Mammary epithelial cell (primary cell): ENCODE measurements at regions not wholly inside any gene's neighbourhood (a gene's known extent, or its start where the extent isn't known, plus 50 kb on each side); places are given as distances from the start of the nearest gene placed in this dataset.

Experiments used
- EZH2 ChIP-seq: IDR thresholded peaks from 2 replicates; pipeline ENCODE4 v1.6.1; 2012; ENCODE audit warnings: low read length, inconsistent platforms, borderline replicate concordance
- TF ChIP-seq, protein P1 (sequence below), 2 donors: IDR thresholded peaks in 1 of 2; conservative IDR thresholded peaks in 1 of 2; 2 replicates each; pipeline ENCODE4 v1.5.1; 2011 to 2012; ENCODE audit warnings: inconsistent platforms in 2 of 2, low read length in 2 of 2, mild to moderate bottlenecking in 2 of 2, control low read depth in 1 of 2, low read depth in 1 of 2; ENCODE audit not compliant: insufficient read depth in 1 of 2; ENCODE audit errors: extremely low read depth in 1 of 2

DNA sequence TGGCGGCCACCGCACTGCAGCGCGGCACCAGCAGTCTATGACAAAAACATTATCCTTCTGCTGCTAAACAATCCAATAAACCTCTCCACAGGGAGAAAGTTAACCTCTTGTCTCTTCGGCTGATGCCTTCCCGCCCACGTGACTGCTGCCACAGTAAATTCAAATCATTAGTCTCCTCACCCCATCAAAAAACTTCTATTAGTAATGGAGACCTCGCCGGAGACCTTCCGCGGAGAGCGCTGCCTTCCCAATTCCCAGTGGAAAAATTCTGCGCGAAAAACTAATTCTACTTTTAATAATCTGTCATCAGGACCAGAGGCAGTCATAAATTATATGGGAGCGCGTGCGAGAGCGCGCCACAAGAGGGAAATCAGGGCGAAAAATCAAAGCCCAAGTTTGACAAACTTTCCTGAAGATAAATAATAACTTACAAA is 90.0 kb upstream of the PAX2 start:
- TF ChIP-seq, protein P1, sequence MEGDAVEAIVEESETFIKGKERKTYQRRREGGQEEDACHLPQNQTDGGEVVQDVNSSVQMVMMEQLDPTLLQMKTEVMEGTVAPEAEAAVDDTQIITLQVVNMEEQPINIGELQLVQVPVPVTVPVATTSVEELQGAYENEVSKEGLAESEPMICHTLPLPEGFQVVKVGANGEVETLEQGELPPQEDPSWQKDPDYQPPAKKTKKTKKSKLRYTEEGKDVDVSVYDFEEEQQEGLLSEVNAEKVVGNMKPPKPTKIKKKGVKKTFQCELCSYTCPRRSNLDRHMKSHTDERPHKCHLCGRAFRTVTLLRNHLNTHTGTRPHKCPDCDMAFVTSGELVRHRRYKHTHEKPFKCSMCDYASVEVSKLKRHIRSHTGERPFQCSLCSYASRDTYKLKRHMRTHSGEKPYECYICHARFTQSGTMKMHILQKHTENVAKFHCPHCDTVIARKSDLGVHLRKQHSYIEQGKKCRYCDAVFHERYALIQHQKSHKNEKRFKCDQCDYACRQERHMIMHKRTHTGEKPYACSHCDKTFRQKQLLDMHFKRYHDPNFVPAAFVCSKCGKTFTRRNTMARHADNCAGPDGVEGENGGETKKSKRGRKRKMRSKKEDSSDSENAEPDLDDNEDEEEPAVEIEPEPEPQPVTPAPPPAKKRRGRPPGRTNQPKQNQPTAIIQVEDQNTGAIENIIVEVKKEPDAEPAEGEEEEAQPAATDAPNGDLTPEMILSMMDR (conservative IDR thresholded peaks at IDR 0.05 in 1 of 2, IDR thresholded peaks at IDR 0.05 in 1 of 2; ENCODE audit: extremely low read depth in 1 of 2, insufficient read depth in 1 of 2, low read depth in 1 of 2, low read length in 2 of 2) = no peak
- TF ChIP-seq EZH2 = peak; percentile 11
